Activated CD4-positive, CD25-positive, alpha-beta regulatory T cell treated with anti-CD3 and anti-CD28 coated beads, Interleukin-2, amount 50 U/mL, for 72 hours (primary cell): ENCODE measurements at regions not wholly inside any gene's neighbourhood (a gene's known extent, or its start where the extent isn't known, plus 50 kb on each side); places are given as distances from the start of the nearest gene placed in this dataset.
"Not testable (repeated sequence)": the region's sequence is repeated elsewhere in the genome, so short reads cannot be mapped to it uniquely, and the experiment has no call there.

Experiments
- DNase-seq: peaks from one replicate; pipeline ENCODE4 v3.0.0; 2021

DNA sequence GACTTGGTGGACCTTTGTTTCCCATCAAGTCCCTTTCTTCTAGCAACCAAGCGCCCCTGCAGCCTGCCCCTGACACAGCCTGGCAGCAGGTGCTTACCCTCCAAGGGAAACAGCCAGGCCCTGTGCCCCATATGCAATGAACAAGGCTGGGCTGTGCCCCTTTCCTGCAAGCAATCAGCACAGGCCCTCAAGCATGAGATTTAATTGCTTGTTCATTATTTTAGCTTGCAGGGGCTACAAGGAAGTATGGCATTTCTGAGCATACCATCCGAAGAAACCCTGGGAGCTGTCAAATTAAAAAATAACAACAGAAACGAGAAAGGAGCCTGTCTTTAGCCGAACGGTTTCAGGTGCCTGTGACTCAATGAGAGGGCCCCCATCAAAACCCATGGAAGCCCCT, 522.9 kb upstream of the ARID1B start:
- no peak for DNase-seq

DNA sequence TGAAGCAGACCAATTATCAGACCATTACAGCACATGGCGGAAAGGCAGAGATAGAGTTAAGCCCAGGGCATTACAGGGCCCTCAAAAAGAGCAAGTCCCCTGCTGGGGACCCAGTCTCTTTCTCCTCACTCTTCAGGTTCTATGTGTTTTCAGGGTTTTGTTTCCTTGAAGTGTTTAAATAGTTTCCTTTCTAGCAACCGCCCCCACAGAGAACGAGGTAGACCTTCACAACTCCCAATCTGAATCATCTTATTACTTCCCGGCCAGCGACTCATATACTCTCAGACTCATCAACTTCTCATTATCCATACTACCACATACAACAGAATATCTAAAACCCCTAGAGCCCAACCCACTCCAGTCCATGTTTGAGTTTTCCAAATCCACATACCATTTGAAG, 526.6 kb upstream of the ARID1B start:
- DNase-seq = no peak

DNA sequence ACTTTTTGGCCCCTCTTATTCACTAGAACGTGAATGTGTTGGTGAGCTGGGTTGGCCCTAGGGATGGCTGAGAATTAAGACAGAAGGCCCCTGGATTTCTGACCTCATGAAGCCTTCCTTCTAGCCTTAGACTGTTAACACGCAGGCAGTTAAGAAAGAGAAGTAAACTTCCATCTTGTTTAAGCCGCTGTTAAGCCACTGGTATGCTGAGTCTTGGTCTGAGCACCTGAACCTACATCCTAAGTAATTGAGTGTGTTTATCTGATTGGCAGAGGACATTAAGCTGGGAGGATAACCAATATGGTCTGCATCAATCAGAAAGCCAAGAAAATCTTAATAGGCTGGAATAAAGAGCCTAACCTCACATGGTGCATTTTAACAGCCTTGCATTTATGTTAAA, 535.0 kb upstream of the ARID1B start:
- DNase-seq = no peak

DNA sequence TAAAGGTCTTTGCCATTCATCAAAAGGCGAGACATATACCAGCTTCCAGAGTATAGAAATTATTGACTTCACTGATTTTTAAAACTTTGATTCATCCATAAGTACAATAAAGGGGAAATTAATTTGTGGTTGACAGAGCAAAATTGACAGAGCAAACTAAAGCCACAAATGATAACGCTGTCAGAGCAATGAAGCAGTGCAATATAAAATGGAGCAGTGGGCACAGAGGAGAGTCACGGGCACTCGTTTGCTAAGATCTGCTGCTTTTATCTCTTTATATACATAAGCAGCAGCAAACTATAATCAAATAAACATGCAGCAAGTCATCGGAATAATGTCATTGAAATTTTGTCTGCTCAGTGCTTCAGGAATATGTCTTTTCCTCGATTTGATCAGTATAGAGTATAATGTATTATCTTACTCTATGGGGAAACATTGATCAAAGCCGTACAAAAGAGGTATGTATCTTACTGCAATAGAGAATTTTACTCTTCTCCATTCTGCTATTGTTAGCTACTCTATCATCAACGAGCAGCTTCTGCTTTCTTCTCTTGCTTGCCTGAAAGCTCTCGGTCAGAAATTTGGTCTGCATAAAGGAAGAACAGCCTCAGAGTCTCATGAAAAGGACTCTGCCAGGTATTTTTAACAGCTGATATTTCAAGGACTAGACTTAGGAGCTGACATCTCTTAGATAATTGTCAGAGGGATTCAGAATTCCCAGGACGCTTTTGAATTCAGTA, 546.0 kb upstream of the ARID1B start:
- no peak for DNase-seq

DNA sequence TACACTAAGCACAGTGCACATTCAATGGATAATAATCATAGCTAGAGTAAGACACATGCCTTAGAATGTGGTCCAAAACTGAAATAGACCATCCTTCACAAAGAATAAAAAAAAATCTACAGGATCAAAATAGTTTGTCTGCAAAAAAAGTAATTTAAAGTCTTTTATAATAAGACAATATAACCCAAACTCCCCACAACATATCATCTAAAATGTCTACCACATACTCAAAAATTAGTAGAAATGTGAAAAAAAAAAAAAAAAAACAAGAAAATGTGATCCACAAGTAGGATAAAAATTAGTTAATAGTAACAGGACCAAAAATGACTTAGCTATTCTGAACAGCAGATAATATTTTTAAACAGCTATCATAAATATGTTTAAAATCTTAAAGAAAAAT, 557.2 kb upstream of the ARID1B start:
- no peak for DNase-seq

DNA sequence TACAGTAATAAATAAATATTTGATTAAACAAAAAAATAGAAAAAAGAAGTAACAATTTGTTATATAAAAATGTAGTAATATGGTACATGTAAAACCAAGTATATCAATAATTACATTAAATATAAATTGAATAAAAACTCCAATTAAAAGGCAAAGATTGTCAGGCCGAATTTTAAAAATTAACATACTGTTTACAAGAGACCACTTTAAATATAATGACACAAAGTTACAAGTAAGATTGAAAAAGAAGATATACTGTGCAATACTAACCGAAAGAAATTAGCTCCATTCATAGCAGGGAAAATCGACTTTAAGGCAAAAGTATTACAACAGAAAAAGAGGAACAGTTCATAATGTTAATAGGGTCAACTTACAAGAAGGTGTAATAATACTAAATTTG, 571.5 kb upstream of the ARID1B start:
- DNase-seq = no peak

DNA sequence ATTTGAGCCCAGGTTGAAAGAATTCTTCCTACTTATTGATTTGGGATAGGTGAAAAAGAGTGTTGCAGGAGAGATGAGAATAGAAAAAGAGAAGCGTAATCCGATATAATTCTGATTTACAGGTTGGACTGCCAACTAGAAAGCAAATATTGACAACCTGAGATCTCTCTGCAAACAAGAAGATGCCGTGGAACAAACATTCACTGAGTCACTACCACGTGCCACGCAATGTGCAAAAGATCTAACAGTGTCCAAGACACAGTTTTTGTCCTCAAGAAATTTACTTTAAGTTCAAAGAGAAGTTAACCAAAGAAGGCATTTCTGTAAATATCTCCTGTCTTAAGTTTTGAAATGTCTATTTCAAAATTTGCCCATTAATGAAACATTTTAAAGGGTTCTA, 578.0 kb upstream of the ARID1B start:
- no peak for DNase-seq

DNA sequence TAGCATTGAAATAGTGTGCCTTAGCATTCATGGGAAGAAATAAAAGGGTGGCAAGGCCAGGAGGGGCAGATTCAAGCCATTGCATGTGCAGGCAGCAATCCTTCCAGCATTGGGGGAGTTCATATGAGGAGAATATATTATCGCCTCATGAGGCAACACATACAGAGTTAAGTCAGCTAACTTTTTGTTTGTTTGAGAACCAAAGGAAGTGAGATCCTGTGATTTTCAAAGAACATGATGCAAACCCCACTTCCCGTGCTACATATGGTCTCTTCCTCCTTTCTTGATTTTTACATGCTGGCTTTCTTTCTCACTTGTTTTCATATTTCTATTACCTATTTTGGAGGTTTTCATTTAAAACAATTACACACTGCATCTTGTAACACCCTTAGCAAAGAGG, 579.7 kb upstream of the ARID1B start:
- DNase-seq = no peak

DNA sequence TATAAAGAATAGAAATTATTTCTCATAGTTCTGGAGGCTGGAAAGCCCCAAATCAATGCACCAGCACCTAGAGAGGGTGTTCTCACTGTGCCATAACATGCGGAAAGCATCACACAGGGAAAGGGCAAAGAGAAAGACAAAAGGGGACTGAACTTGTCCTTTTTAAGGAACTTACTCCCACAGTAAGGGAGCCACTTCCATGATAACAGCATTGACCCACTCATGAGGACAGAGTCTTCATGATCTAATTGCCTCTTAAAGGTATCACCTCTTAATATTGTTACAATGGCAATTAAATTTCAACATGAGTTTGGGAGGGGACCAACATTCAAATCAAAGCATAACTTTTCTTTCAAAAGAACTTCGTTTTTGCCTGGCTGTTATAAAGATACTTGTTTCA, 582.2 kb upstream of the ARID1B start:
- DNase-seq = no peak

DNA sequence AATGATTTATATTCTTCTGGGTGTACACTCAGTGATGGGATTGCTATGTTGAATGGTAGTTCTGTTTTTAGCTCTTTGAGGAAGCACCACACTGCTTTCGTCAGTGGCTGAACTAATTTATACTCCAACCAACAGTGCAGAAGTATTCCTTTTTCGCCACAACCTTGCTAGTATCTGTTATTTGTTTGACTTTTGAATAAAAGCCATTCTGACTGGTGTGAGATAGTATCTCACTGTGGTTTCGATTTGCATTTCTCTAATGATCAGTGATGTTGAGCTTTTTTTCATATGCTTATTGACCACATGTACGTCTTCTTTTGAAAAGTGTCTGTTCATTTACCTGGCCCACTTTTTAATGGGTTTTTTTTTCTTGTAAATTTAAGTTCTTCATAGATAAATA, 583.8 kb upstream of the ARID1B start:
- no peak for DNase-seq

DNA sequence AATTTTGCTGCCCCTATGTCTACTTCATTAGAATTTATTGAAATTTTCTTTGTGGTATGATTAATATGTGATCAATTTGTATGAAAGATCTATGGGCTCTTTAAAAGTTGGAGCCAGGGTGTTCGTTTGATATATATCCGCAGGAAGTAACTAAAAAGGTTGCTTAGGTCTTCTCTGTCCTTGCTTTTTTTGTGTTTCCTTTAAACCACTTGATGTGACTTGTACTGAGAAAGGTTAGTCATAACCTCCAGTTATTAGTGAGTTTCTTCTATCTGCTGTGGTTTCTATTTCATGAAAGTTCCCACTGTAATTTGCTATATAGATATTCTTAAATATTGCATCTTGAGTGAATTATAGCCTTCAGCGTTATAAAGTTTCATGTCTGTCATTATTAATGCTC, 585.3 kb upstream of the ARID1B start:
- DNase-seq = no peak

DNA sequence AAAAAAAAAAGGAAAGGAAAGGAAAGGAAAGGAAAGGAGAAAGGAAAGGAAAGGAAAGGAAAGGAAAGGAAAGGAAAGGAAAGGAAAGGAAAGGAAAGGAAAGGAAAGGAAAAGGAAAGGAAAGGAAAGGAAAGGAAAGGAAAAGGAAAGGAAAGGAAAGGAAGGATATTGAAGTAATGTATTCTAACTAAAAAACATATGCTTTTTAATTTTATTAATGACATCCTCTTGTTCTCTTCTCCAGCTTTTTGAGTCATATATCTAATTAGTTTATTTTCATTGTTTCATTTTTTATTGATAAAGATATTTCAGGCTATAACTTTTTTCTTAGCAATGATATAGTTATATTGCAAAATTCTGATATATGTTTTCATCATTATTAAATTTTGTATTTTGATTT, 585.8 kb upstream of the ARID1B start:
- not testable (repeated sequence) for DNase-seq

DNA sequence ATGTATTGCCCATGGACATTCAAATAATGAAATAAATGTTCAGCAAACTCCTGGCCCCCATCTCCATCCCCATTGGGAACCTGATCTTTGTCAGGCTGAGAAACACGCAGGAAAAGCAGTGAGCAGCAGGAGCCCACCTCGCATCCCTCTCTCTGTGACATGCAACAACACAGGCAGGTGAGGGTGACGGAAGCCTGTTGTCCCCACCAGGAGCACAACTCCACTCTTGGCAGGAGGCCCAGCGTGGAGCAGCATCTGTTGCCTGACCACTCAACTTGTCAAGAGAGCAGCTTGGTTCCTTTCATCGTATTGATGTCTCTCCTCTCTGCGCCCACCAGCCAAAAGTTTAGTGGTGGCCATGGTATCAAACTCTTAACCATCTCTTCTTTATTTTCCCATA, 586.9 kb upstream of the ARID1B start:
- DNase-seq = no peak

DNA sequence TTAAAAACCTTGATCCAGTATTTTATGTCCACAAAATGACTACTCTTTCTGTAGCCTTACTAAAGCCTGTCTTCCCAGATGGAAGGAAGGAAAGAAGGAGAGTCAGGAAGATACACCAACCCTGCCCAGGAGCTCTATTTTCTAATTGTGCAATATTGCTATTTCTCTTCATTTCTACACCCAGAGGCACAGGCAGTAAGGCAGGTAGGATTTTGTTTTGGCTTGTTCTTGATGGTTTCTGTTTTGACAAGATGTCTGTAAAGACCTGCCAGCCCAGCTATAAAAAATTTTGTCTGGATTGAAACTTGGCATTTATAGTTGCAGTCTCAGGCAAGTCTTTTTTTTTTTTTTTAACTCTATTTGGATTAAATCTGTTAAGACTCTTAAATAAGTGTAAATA, 587.5 kb upstream of the ARID1B start:
- no peak for DNase-seq

DNA sequence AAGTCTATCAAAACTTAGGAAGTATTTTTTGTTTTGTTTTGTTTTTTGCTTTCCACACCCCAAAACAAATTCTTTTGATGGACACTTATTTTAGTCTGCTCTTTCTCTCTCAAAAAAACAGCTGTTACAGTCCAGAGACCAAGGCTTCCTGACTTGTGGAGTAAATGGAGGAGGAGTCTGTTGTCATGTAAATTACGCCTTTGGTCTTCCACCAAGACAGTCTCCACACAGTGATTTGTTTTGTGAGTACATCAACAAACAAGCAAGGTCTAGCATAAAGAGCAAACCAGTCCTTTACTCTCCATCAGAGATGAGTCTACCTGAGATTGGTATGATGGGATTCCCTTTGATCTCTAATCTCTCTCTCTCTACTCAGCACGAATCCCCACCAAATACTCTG, 588.0 kb upstream of the ARID1B start:
- DNase-seq = no peak

DNA sequence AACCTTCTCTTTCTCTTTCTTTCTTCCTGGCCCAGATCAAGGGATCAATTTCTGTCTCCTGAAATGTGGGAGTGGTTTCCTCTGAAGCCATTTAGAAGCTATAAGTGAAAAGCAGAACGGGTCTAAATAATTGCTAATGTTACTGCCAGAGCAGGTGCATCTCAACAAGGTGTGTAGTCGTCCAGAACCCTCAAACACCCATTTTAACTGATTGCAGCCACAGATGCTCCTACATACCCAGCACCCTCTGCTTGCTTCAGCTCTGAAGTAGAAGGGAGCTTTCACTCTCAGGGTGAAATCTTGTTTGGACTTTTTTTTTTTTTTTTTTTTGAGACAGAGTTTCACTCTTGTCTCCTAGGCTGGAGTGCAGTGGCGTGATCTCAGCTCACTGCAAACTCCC, 592.1 kb upstream of the ARID1B start:
- no peak for DNase-seq

DNA sequence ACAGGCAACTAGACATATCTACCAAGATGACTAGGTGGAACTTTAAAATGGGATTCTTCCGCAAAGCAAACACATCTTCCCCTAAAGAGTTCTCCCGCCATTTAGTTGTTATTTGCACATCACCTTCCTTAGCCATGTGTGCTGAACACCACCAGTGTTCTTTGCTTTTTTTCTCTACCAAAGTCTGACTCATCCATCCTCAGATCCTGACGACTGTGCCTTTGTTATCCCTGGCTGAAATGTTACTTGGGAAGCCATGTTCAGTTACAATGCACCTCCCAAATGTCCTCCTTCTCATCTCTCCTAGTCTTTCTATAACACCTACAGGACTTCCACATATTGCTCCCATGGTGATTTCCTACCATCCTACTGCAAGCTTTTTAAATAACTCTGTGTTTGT, 593.5 kb upstream of the ARID1B start:
- no peak for DNase-seq

DNA sequence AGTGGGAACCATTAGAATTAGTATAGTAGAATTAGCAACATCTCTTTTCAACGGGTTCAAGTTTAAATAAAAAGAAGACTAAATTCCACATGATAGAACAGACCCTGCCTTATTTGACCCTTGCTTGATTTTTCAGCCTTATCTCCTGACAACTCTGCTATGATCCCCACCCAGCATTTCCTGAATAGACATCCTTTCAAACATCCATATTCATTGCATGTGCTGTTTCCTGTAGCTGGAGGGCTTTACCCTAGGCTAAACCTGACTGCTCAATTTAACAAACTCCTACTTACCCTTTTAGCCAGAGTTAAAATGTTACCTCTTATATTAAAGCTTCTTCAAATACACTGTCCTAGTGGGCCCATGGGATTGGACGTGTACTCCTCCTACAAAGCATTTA, 594.8 kb upstream of the ARID1B start:
- no peak for DNase-seq

DNA sequence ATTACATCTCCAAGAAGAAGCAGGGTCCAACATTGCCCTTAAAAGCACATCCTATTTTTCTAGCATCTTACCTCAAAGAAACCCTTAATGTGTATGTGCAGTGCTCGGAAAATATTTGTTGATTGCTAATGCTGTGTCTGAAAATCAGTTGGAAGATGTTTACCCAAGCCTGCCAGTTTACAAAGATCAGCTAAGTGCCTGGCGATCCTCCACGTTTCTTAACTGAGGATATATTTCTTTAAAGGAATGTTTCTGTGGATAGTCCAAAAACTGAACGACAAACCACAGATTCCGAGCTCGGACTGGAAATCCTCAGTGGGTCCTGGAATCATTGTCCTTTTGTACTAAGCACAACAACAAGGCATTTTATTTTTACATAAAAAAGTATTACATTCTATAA, 595.7 kb upstream of the ARID1B start:
- no peak for DNase-seq

DNA sequence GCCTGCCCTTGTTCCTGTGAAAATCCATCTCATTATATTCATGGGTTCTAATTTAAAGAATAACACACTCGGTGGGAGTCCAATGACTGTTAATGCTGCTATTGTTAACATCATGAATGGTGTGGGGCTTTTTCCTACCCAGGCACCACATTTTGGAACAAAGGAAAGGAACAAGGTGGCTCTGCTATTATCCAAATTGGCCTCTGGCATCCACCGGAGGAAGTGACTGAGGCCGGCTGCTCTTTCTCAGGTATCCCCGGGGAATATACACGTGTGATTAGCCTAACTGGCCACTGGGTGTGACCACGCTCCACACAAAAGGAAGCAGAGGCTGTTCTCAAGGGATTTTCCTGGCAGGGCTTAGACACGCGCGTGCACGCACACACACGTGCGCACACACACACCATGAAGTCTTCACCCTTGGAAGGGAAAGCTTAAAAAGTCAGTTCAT, 601.2 kb upstream of the ARID1B start:
- no peak for DNase-seq

DNA sequence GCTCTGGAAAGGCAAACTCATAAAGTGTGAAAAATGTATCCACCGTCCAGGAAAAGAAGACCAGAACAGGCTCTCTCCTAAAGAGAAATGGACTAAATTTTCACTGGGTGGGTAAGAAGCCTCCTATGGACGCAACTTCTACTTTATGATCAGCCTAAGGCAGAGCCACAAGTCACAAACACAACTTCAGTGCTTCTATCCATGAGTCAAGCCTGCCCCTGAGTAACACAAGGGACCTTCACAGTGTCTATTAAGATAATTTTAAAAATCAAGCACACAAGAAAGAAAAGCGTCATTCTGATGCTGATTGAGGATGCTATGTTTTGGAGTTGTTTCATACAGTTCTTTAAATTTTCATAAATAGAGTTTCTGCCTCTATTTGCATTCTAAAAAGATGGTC, 601.7 kb upstream of the ARID1B start:
- no peak for DNase-seq

DNA sequence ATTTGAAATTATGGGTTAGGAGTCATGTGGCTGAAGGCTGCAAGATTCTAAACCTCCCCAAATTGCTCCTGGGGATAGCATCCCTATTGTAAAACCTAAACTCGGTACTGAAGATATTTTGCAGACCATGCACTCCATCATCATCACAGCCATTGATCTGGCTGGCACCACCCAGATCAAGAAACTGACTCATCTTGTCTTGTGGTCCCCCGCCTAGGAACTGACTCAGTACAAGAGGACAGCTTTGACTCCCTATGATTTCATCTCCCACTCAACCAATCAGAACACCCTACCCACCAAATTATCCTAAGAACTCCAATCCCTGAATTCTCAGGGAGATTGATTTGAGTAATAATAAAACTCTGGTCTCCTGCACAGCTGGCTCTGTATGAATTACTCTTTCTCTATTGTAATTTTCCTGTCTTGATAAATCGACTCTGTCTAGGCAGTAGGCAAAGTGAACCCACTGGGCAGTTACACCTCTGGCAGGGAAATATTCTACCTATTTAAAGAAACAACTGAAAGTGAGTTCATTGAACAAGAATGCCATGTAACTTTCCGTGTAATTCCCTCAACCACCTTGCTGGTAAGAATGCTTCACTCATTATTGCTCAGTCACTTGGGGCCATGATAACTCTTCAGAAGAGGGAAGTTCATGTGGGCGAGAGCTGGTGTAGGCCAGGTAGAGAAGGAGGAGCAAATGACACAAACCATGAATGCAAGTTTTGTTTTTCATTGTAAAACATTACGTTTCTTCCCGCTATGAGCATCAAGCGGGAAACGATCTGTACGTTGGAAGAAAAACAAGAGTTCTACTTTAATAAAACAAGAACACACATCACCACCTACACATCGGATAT, 602.9 kb upstream of the ARID1B start:
- no peak for DNase-seq

DNA sequence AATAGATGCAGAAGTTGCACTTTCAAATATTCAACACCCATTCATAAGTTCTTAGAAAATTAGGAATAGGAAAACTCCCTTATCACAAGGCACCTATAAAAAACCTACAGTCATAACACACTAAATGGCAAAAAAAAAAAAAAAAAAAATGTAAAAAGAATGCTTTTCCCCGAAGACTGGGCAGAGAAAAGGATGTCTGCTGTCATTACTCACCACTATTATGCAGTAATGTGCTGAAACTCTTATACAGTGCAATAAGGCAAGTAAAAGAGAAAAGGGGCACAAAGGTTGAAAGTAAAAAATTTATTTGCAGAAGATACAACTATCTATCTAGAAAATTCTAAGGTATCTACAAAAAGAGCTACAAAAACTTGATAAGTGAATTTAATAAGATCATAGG, 607.8 kb upstream of the ARID1B start:
- no peak for DNase-seq

DNA sequence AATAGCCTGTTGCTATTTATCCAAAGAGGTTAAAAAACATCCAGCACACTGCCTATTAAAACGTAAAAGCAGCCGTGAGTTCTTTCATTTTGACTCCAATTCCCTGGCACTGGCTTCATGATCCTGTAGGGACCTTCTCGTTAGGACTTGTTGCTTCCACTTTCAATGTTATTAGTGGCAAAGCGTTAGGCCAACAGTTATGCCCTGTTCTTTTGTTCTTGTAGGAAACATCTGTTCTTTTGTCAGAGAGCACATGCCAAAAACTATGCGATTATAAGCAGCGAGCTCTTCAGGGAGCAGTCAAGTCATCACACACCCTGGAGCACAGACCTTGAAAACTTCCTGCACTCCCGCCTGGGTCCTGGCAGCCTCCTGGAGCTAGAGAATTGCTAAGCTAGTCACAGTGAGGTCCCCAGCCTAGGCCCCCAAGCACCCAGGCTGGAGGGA, 609.5 kb upstream of the ARID1B start:
- DNase-seq = no peak
